Keratinocyte (primary cell): ENCODE measurements at regions not wholly inside any gene's neighbourhood (a gene's known extent, or its start where the extent isn't known, plus 50 kb on each side); places are given as distances from the start of the nearest gene placed in this dataset.

Experiments used
- DNase-seq: peaks from one replicate; pipeline ENCODE4 v3.0.0-alpha.2; 2011; ENCODE audit warnings: low read depth, missing footprints, low spot score
- FAIRE-seq: peaks from 2 replicates; lab custom pipeline; 2011; peaks lifted over from hg19 to GRCh38; lab: Jason Lieb, UNC
- H2AFZ ChIP-seq: 2 replicates; pipeline ENCODE4 v1.6.0; 2012; ENCODE audit warnings: low read length, control low read depth, inconsistent platforms; ENCODE audit not compliant: control insufficient read depth
- H3K27ac ChIP-seq: 2 replicates; pipeline ENCODE4 v1.5.1; 2011; ENCODE audit warnings: low read length; ENCODE audit not compliant: control insufficient read depth, insufficient read depth
- H3K27me3 ChIP-seq: 3 replicates; pipeline ENCODE4 v1.6.0; 2011; ENCODE audit warnings: low read length; ENCODE audit not compliant: control insufficient read depth, insufficient read depth; ENCODE audit errors: extremely low read depth
- H3K36me3 ChIP-seq, 2 experiments: 2 replicates in 1 of 2; 3 replicates in 1 of 2; pipeline ENCODE4 v1.5.1; 2011; ENCODE audit warnings: low read length in 2 of 2, mild to moderate bottlenecking in 1 of 2; ENCODE audit not compliant: control insufficient read depth in 2 of 2, insufficient read depth in 2 of 2; ENCODE audit errors: extremely low read depth in 1 of 2
- H3K4me1 ChIP-seq: 3 replicates; pipeline ENCODE4 v1.5.1; 2011; ENCODE audit warnings: low read length; ENCODE audit not compliant: control insufficient read depth, insufficient read depth; ENCODE audit errors: extremely low read depth
- H3K4me2 ChIP-seq: 3 replicates; pipeline ENCODE4 v1.6.0; 2011; ENCODE audit warnings: low read depth, low read length; ENCODE audit not compliant: control insufficient read depth, insufficient read depth; ENCODE audit errors: extremely low read depth
- H3K4me3 ChIP-seq, 3 experiments: fragments of 200-600 bp in 1 of 3; sonication (generic) in 1 of 3; 2 replicates in 2 of 3; 3 replicates in 1 of 3; pipeline ENCODE4 v1.5.1; 2011 to 2016; ENCODE audit warnings: low read length in 3 of 3, mild to moderate bottlenecking in 3 of 3, control low read depth in 2 of 3, inconsistent platforms in 1 of 3, low read depth in 1 of 3, mixed read lengths in 1 of 3, mixed run types in 1 of 3, moderate library complexity in 1 of 3; ENCODE audit not compliant: control insufficient read depth in 2 of 3, insufficient read depth in 2 of 3; ENCODE audit errors: extremely low read depth in 1 of 3
- H3K79me2 ChIP-seq: 2 replicates; pipeline ENCODE4 v1.6.0; 2012; ENCODE audit warnings: low read length; ENCODE audit not compliant: control insufficient read depth, insufficient read depth
- H3K9ac ChIP-seq: 3 replicates; pipeline ENCODE4 v1.6.0; 2011; ENCODE audit warnings: low read length; ENCODE audit not compliant: control insufficient read depth, insufficient read depth; ENCODE audit errors: extremely low read depth
- H3K9me1 ChIP-seq: 3 replicates; pipeline ENCODE4 v1.6.0; 2011; ENCODE audit warnings: low read length; ENCODE audit not compliant: control insufficient read depth, insufficient read depth; ENCODE audit errors: extremely low read depth
- H3K9me3 ChIP-seq: 2 replicates; pipeline ENCODE4 v1.5.1; 2012; ENCODE audit warnings: low read depth, low read length; ENCODE audit not compliant: control insufficient read depth
- H4K20me1 ChIP-seq: 3 replicates; pipeline ENCODE4 v1.6.0; 2011; ENCODE audit warnings: low read length; ENCODE audit not compliant: control insufficient read depth, insufficient read depth; ENCODE audit errors: extremely low read depth
- EZH2 ChIP-seq: IDR thresholded peaks from one replicate; pipeline ENCODE4 v1.6.1; 2012; ENCODE audit warnings: inconsistent platforms, mild to moderate bottlenecking, low read length, moderate library complexity
- dilution Hi-C: fragments of 300-500 bp; cut with MboI; formaldehyde crosslinking; loops from one replicate; pipeline ENCODE4 v1.7.0; 2020; ENCODE audit warnings: low sequenced_read_pairs; ENCODE audit not compliant: extremely low pct_ligation_motif_present
- TF ChIP-seq, protein P1 (sequence below), 3 experiments: IDR thresholded peaks in 1 of 3; conservative IDR thresholded peaks in 1 of 3; optimal IDR thresholded peaks in 1 of 3; 2 replicates in 2 of 3; 3 replicates in 1 of 3; pipeline versions ENCODE3 to v1.5.1; 2011; ENCODE audit warnings: low read length in 3 of 3, mild to moderate bottlenecking in 3 of 3, moderate library complexity in 2 of 3, control low read depth in 1 of 3, inconsistent platforms in 1 of 3; ENCODE audit not compliant: insufficient read depth in 2 of 3; ENCODE audit errors: extremely low read depth in 1 of 3

DNA sequence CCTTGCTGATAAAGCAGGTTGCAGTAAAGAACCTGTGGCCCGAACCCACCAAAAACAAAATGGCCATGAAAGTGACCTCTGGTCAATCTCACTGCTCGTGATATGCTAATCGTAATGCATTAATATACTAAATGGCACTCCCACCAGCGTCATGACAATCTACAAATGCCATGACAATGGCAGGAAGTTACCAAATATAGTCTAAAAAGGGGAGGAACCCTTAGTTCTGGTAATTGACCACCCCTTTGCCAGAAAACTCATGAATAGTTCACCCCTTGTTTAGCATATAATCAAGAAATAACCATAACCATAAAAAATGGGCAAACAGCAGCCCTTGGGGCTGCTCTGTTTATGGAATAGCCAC is 1139.4 kb upstream of the LRRN3 start:
- H3K9me1 ChIP-seq, result no peaks in the 10 kb centered on the region
- H4K20me1 ChIP-seq, result no peaks in the 10 kb centered on the region
- H3K27ac ChIP-seq, result no peak overlapping the region
- H3K4me2 ChIP-seq, result no peak overlapping the region
- no peak overlapping the region for H3K4me3 ChIP-seq
- no peaks in the 10 kb centered on the region for H3K27me3 ChIP-seq
- H3K9ac ChIP-seq, result no peak overlapping the region
- H2AFZ ChIP-seq, result no peak overlapping the region
- no peak for FAIRE-seq
- no peaks in the 10 kb centered on the region for H3K36me3 ChIP-seq
- dilution Hi-C loops, result no loop called here
- TF ChIP-seq, protein P1, sequence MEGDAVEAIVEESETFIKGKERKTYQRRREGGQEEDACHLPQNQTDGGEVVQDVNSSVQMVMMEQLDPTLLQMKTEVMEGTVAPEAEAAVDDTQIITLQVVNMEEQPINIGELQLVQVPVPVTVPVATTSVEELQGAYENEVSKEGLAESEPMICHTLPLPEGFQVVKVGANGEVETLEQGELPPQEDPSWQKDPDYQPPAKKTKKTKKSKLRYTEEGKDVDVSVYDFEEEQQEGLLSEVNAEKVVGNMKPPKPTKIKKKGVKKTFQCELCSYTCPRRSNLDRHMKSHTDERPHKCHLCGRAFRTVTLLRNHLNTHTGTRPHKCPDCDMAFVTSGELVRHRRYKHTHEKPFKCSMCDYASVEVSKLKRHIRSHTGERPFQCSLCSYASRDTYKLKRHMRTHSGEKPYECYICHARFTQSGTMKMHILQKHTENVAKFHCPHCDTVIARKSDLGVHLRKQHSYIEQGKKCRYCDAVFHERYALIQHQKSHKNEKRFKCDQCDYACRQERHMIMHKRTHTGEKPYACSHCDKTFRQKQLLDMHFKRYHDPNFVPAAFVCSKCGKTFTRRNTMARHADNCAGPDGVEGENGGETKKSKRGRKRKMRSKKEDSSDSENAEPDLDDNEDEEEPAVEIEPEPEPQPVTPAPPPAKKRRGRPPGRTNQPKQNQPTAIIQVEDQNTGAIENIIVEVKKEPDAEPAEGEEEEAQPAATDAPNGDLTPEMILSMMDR (optimal IDR thresholded peaks at IDR 0.05 in 1 of 3, IDR thresholded peaks at IDR 0.05 in 1 of 3, conservative IDR thresholded peaks at IDR 0.05 in 1 of 3; ENCODE audit: extremely low read depth in 1 of 3, insufficient read depth in 2 of 3, low read length in 3 of 3), result no peak
- no peak for TF ChIP-seq EZH2
- H3K4me1 ChIP-seq, result no peaks in the 10 kb centered on the region
- H3K9me3 ChIP-seq, result no peaks in the 10 kb centered on the region
- H3K79me2 ChIP-seq, result no peaks in the 10 kb centered on the region
- DNase-seq, result no peak

DNA sequence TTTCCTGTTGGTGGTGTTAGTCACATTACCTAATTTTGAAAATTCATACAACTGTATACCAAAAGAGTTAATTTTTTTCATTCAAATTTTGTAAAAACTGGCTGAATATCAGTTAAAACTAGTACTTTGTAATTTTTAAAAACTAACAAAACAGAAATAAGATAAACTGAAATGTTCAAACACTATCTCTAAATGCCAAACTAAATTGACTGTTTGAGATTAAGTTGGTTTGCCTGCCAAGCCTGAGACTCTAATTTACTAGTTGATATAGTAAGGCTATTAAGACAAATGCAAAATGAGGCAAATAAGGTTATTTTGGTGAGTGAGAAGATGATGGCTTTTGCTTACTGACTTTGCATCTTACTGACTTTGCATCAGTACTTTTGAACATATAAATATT is 1134.9 kb upstream of the LRRN3 start:
- dilution Hi-C loops, result no loop called here
- H3K27ac ChIP-seq, result no peak overlapping the region
- no peak for FAIRE-seq

More for the DNA sequence above, 1134.9 kb upstream of the LRRN3 start:
- no peaks in the 10 kb centered on the region for H3K79me2 ChIP-seq
- H3K36me3 ChIP-seq, result no peaks in the 10 kb centered on the region
- TF ChIP-seq EZH2, result no peak
- TF ChIP-seq, protein P1 (optimal IDR thresholded peaks at IDR 0.05 in 1 of 3, IDR thresholded peaks at IDR 0.05 in 1 of 3, conservative IDR thresholded peaks at IDR 0.05 in 1 of 3; ENCODE audit: extremely low read depth in 1 of 3, insufficient read depth in 2 of 3, low read length in 3 of 3), result no peak
- no peak for DNase-seq
- H3K4me1 ChIP-seq, result no peaks in the 10 kb centered on the region
- no peaks in the 10 kb centered on the region for H4K20me1 ChIP-seq
- H3K4me2 ChIP-seq, result no peak overlapping the region
- no peak overlapping the region for H2AFZ ChIP-seq
- no peaks in the 10 kb centered on the region for H3K9me3 ChIP-seq
- no peak overlapping the region for H3K4me3 ChIP-seq
- H3K9ac ChIP-seq, result no peak overlapping the region
- H3K27me3 ChIP-seq, result no peaks in the 10 kb centered on the region
- H3K9me1 ChIP-seq, result no peaks in the 10 kb centered on the region
